BJ (cell line): ENCODE measurements at regions not wholly inside any gene's neighbourhood (a gene's known extent, or its start where the extent isn't known, plus 50 kb on each side); places are given as distances from the start of the nearest gene placed in this dataset.

ENCODE experiments used
- CTCF ChIA-PET: fragments of 350-600 bp; formaldehyde crosslinking; extraction: SDS; loops from one replicate; lab custom pipeline; 2021; ENCODE audit warnings: antibody characterized with exemption, inconsistent platforms; lab: Yijun Ruan, JAX
- POLR2A ChIA-PET: fragments of 300-600 bp; sonication (Branson Sonifier 250); formaldehyde crosslinking; extraction: SDS; loops from one replicate; lab custom pipeline; 2021; ENCODE audit warnings: antibody characterized with exemption; lab: Charles Lee
- DNase-seq: peaks from one replicate; pipeline ENCODE4 v3.0.0-alpha.2; 2011; ENCODE audit warnings: low read depth
- H3K27me3 ChIP-seq: 2 replicates; pipeline ENCODE4 v1.6.0; 2011; ENCODE audit warnings: low read length; ENCODE audit not compliant: control insufficient read depth, insufficient read depth
- H3K36me3 ChIP-seq: 2 replicates; pipeline ENCODE4 v1.5.1; 2011; ENCODE audit warnings: low read length; ENCODE audit not compliant: control insufficient read depth, insufficient read depth
- H3K4me3 ChIP-seq: 2 replicates; pipeline ENCODE4 v1.5.1; 2011; ENCODE audit warnings: low read depth, mild to moderate bottlenecking, control low read depth, low read length
- CTCF ChIP-seq: IDR thresholded peaks from 2 replicates; pipeline ENCODE4 v1.5.1; 2011; ENCODE audit warnings: low read depth, mild to moderate bottlenecking, control low read depth, inconsistent platforms, low read length, moderate library complexity; ENCODE audit not compliant: insufficient read depth

- no peaks in the 10 kb centered on the region for H3K36me3 ChIP-seq
- no peak for TF ChIP-seq CTCF
- ChIA-PET POLR2A (no interaction called here), CTCF (no interaction called here)
- no peak overlapping the region for H3K4me3 ChIP-seq
- no peaks in the 10 kb centered on the region for H3K27me3 ChIP-seq
- no peak for DNase-seq
Observed at GRCh38 chr1:189619682-189620332, 857.9 kb downstream of the BRINP3 start.

DNA sequence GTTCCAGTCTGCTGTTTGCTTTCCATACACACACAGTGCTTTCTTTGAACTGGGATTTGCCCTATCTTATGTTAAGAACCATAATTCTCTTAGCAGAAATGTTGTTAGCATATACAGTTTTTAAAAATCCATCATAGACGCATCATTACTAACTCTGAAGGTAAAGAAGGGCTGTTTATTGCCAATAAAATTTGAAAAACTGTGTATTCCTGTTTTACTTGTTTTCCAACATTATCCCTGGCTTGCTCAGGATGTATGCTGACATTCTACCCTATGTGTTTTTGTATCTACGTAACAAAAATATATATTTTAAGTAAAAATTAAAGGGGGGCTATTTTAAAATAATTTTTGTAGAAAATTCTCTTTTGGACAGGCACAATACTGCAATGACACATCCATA is 857.2 kb downstream of the BRINP3 start:
- H3K4me3 ChIP-seq = no peak overlapping the region
- no peaks in the 10 kb centered on the region for H3K36me3 ChIP-seq
- no peaks in the 10 kb centered on the region for H3K27me3 ChIP-seq
- ChIA-PET POLR2A (no interaction called here), CTCF (no interaction called here)
- TF ChIP-seq CTCF = no peak
- DNase-seq = no peak

GRCh38 chr1:189623336-189623735 is 854.3 kb downstream of the BRINP3 start:
- no peak for TF ChIP-seq CTCF
- POLR2A ChIA-PET = no interaction called here
- CTCF ChIA-PET = no interaction called here

GRCh38 chr1:189627427-189627826 is 850.2 kb downstream of the BRINP3 start:
- ChIA-PET CTCF (no interaction called here), POLR2A (no interaction called here)
- DNase-seq = no peak
- H3K36me3 ChIP-seq = no peaks in the 10 kb centered on the region
- H3K4me3 ChIP-seq = no peak overlapping the region
- TF ChIP-seq CTCF = no peak
- H3K27me3 ChIP-seq = no peaks in the 10 kb centered on the region

More at GRCh38 chr1:189623336-189623735, 854.3 kb downstream of the BRINP3 start:
- Histone ChIP-seq H3K4me3 (no peak overlapping the region), H3K36me3 (no peaks in the 10 kb centered on the region), H3K27me3 (no peaks in the 10 kb centered on the region)
- no peak for DNase-seq

GRCh38 chr1:189628857-189629256 is 848.8 kb downstream of the BRINP3 start:
- DNase-seq = no peak
- ChIA-PET CTCF (no interaction called here), POLR2A (no interaction called here)
- H3K4me3 ChIP-seq = no peak overlapping the region
- H3K27me3 ChIP-seq = no peaks in the 10 kb centered on the region
- no peak for TF ChIP-seq CTCF
- no peaks in the 10 kb centered on the region for H3K36me3 ChIP-seq
